ENCODE measurements at regions not wholly inside any gene's neighbourhood (a gene's known extent, or its start where the extent isn't known, plus 50 kb on each side); places are given as distances from the start of the nearest gene placed in this dataset.

DNA sequence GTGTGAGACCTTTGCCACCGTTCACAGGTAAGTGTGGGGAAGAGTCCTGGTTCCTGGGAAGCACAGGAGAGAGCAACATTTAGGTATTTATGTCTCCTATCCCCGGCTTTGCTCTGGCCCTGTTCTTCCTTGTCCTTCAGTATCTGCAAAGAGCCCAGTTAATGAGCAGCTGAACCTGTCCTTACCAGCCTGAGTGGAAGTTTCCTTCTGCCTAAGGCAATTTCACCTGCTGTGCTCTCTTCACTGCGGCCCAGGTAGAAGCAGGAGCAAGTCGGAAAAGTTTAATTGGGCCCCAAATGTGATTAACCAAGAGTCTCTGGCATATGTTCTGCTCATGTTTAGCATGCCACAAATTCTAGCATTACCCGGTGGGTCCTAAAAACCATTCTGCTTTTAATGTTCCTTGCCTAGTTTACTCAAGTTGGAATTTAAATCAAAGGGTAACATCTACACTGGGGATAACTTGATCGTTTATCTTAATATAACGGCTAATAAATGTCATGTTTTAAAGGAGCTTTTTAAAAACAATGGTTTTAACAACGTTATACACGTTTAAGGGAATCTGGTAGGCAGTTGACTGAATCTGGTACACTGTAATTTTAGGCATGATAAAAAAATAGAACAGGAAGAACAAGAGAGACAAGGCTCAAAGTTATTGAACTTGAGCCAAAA, 817.1 kb downstream of the TYW1 start:
- Histone ChIP-seq H3K79me2 (ENCODE audit: insufficient read depth, low read length) (no peaks in the 10 kb centered on the region), H3K9me3 (ENCODE audit: insufficient read depth, low read length, severe bottlenecking) (no peaks in the 10 kb centered on the region), H3K9ac (ENCODE audit: low read depth, low read length) (no peak overlapping the region), H2AFZ (ENCODE audit: low read depth, low read length) (no peak overlapping the region), H3K36me3 (ENCODE audit: insufficient read depth, low read length) (no peaks in the 10 kb centered on the region), H3K4me2 (ENCODE audit: insufficient read depth, low read length) (no peak overlapping the region), H3K4me1 (ENCODE audit: insufficient read depth, low read length) (no peaks in the 10 kb centered on the region), H3K27me3 (ENCODE audit: insufficient read depth, low read length, poor library complexity) (no peaks in the 10 kb centered on the region), H3K4me3 (ENCODE audit: low read depth in 1 of 2, low read length in 2 of 2) (no peak overlapping the region), H4K20me1 (ENCODE audit: insufficient read depth, low read length) (no peaks in the 10 kb centered on the region), H3K27ac (ENCODE audit: low read length) (no peak overlapping the region)
- DNase-seq (no peak), ATAC-seq (ENCODE audit: insufficient read depth, low read depth) (no peak)
- no peak for TF ChIP-seq EZH2 (IDR thresholded peaks at IDR 0.05; ENCODE audit: borderline replicate concordance, low read depth, low read length, severe bottlenecking)
- TF ChIP-seq, protein P1, sequence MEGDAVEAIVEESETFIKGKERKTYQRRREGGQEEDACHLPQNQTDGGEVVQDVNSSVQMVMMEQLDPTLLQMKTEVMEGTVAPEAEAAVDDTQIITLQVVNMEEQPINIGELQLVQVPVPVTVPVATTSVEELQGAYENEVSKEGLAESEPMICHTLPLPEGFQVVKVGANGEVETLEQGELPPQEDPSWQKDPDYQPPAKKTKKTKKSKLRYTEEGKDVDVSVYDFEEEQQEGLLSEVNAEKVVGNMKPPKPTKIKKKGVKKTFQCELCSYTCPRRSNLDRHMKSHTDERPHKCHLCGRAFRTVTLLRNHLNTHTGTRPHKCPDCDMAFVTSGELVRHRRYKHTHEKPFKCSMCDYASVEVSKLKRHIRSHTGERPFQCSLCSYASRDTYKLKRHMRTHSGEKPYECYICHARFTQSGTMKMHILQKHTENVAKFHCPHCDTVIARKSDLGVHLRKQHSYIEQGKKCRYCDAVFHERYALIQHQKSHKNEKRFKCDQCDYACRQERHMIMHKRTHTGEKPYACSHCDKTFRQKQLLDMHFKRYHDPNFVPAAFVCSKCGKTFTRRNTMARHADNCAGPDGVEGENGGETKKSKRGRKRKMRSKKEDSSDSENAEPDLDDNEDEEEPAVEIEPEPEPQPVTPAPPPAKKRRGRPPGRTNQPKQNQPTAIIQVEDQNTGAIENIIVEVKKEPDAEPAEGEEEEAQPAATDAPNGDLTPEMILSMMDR (IDR thresholded peaks at IDR 0.05; ENCODE audit: borderline replicate concordance, extremely low read depth, low read length, poor library complexity, severe bottlenecking), result no peak

- no peaks in the 10 kb centered on the region for H3K36me3 ChIP-seq (ENCODE audit: insufficient read depth, low read length)
- no peaks in the 10 kb centered on the region for H3K4me1 ChIP-seq (ENCODE audit: insufficient read depth, low read length)
- no peaks in the 10 kb centered on the region for H3K27me3 ChIP-seq (ENCODE audit: insufficient read depth, low read length, poor library complexity)
- H3K9me3 ChIP-seq (ENCODE audit: insufficient read depth, low read length, severe bottlenecking), result no peaks in the 10 kb centered on the region
- DNase-seq (no peak), ATAC-seq (ENCODE audit: insufficient read depth, low read depth) (no peak)
- no peaks in the 10 kb centered on the region for H4K20me1 ChIP-seq (ENCODE audit: insufficient read depth, low read length)
- no peak overlapping the region for H2AFZ ChIP-seq (ENCODE audit: low read depth, low read length)
- no peak overlapping the region for H3K4me3 ChIP-seq (ENCODE audit: low read depth in 1 of 2, low read length in 2 of 2)
- no peak overlapping the region for H3K4me2 ChIP-seq (ENCODE audit: insufficient read depth, low read length)
- no peaks in the 10 kb centered on the region for H3K79me2 ChIP-seq (ENCODE audit: insufficient read depth, low read length)
- no peak overlapping the region for H3K27ac ChIP-seq (ENCODE audit: low read length)
- no peak overlapping the region for H3K9ac ChIP-seq (ENCODE audit: low read depth, low read length)
- TF ChIP-seq, protein P1 (IDR thresholded peaks at IDR 0.05; ENCODE audit: borderline replicate concordance, extremely low read depth, low read length, poor library complexity, severe bottlenecking), result no peak
- TF ChIP-seq EZH2 (IDR thresholded peaks at IDR 0.05; ENCODE audit: borderline replicate concordance, low read depth, low read length, severe bottlenecking), result no peak
These were observed 820.8 kb downstream of the TYW1 start for GRCh38 chr7:67817481-67817880.

- Histone ChIP-seq H3K36me3 (ENCODE audit: insufficient read depth, low read length) (no peaks in the 10 kb centered on the region), H3K9ac (ENCODE audit: low read depth, low read length) (no peak overlapping the region), H3K9me3 (ENCODE audit: insufficient read depth, low read length, severe bottlenecking) (no peaks in the 10 kb centered on the region), H3K27me3 (ENCODE audit: insufficient read depth, low read length, poor library complexity) (no peaks in the 10 kb centered on the region), H3K4me3 (ENCODE audit: low read depth in 1 of 2, low read length in 2 of 2) (no peak overlapping the region), H3K4me1 (ENCODE audit: insufficient read depth, low read length) (no peaks in the 10 kb centered on the region), H3K79me2 (ENCODE audit: insufficient read depth, low read length) (no peaks in the 10 kb centered on the region), H4K20me1 (ENCODE audit: insufficient read depth, low read length) (no peaks in the 10 kb centered on the region), H2AFZ (ENCODE audit: low read depth, low read length) (no peak overlapping the region), H3K4me2 (ENCODE audit: insufficient read depth, low read length) (no peak overlapping the region), H3K27ac (ENCODE audit: low read length) (no peak overlapping the region)
- ATAC-seq (ENCODE audit: insufficient read depth, low read depth) (no peak), DNase-seq (no peak)
- TF ChIP-seq EZH2 (IDR thresholded peaks at IDR 0.05; ENCODE audit: borderline replicate concordance, low read depth, low read length, severe bottlenecking), result no peak
- TF ChIP-seq, protein P1 (IDR thresholded peaks at IDR 0.05; ENCODE audit: borderline replicate concordance, extremely low read depth, low read length, poor library complexity, severe bottlenecking), result no peak
These were observed 824.5 kb downstream of the TYW1 start for GRCh38 chr7:67821116-67821515.

All from DND-41 (cell line).